ENCODE measurements at regions not wholly inside any gene's neighbourhood (a gene's known extent, or its start where the extent isn't known, plus 50 kb on each side); places are given as distances from the start of the nearest gene placed in this dataset.

DNA sequence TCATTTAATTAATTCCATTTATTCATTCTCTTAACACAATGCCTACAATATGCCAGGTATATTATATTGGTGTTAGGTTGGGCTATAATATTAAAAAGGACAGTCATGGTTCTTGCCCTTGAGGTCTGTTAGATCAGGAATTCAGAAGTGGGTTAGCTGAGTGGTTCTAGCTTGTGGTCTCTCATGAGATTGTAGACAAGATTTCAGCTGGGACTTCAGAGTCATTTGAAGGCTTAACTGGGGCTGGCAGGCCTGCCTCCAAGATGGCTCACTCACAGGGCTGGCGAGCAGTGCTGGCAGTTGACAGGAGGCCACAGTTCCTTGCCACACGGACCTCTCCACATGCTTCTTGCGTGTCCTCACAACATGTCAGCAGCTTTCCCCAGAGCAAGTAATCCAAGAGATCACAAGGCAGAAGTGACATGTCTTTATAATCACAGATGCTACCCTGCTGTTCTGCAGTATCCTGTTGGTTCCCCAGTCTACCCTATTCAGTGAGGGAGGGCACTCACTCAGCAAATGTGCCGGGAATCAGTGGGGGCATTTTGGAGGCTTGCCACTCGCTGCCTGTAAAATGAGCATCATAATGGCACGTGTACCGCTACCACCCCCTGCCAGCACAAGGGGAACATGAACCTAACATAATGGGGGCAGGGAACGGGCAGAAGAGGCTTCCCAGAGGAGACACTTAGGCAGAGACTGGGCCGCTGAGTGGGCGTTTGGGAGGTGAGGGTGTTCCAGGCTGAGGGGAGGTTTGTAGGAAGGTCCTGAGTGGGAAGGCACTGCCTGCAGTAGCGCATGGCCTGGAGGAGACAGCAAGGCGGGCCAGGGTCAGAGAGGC lies 70.0 kb downstream of the EXOSC2 start:
- TF ChIP-seq POLR2A (IDR thresholded peaks at IDR 0.05; ENCODE audit: low read length) (no peak), GATA1 (IDR thresholded peaks at IDR 0.05; ENCODE audit: low read depth, low read length) (no peak)
